ENCODE measurements at regions not wholly inside any gene's neighbourhood (a gene's known extent, or its start where the extent isn't known, plus 50 kb on each side); places are given as distances from the start of the nearest gene placed in this dataset.
A peak's percentile ranks its signal among the peaks of the same experiment; 100 is the strongest.

DNA sequence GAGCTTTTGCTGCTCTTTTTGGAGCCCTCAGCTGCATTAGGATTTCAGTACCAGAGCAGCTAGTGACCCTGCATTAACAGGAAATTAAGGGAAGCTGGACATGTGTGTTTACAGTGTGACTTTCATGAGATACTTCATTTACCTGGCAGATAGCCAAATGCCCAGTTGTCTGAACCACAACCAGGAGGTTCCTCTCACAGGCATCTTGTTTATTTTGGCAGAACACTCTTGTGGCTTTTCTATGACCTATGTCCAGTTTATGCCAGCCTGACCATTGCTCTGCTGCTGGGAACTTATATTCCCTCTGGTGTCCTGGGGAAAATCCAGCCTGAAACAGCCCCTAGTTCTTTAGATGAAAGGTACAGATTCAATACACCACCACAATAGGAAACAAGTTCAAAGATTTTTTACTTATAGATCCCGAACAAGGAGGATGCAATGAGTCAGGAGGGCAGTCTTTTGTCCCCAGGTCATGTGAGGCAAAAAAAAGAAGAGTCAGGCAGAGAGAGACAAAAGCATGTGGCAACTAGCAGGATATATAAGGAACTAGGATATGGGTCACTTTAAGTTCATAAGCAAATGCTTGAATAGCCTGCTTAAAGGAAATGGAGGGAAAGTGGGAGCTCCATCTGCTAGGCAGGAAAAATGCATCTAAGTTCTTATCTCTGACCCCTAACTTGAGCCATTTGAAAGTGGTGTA, 379.3 kb downstream of the INSC start:
- peak overlapping the region in 1 of 2 donors; percentile 1 for H3K27ac ChIP-seq
- intact Hi-C loops (cut with DNase I), result no loop called here
- H3K4me1 ChIP-seq (replicated peaks), result no peaks in the 10 kb centered on the region
- peak; percentile 64 for DNase-seq (ENCODE audit: low spot score)
- no peaks in the 10 kb centered on the region for H3K27me3 ChIP-seq (replicated peaks; ENCODE audit: insufficient read depth)
- WGBS, result 47% methylated on average over 1 of the region's 1 CpG
- peak; percentile 83 for TF ChIP-seq POLR2AphosphoS5 (IDR thresholded peaks at IDR 0.05)
- TF ChIP-seq, protein P1, sequence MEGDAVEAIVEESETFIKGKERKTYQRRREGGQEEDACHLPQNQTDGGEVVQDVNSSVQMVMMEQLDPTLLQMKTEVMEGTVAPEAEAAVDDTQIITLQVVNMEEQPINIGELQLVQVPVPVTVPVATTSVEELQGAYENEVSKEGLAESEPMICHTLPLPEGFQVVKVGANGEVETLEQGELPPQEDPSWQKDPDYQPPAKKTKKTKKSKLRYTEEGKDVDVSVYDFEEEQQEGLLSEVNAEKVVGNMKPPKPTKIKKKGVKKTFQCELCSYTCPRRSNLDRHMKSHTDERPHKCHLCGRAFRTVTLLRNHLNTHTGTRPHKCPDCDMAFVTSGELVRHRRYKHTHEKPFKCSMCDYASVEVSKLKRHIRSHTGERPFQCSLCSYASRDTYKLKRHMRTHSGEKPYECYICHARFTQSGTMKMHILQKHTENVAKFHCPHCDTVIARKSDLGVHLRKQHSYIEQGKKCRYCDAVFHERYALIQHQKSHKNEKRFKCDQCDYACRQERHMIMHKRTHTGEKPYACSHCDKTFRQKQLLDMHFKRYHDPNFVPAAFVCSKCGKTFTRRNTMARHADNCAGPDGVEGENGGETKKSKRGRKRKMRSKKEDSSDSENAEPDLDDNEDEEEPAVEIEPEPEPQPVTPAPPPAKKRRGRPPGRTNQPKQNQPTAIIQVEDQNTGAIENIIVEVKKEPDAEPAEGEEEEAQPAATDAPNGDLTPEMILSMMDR (IDR thresholded peaks at IDR 0.05), result no peak
- no peak for TF ChIP-seq POLR2A (IDR thresholded peaks at IDR 0.05)
- no peak overlapping the region for H3K4me3 ChIP-seq
- H3K9me3 ChIP-seq, result no peaks in the 10 kb centered on the region
- H3K36me3 ChIP-seq, result no peaks in the 10 kb centered on the region

DNA sequence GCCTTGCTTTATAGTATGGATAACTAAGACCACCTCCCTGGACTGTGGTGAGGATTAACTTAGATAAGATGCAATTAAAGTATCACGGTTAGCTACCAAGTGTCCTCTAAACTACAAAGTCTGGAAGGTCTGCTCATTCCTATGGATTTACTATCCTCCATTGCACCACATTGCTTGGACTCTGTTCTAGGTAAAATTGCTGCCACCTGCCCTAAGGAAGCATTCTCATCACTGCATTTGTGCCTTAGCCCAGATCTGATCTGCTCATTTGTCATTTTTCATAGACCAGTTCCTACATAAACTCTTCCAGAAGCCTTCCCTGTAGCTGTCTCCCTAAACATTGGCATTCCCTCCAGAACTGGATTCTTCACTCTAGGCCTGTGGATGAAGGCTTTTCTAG, 380.0 kb downstream of the INSC start:
- Histone ChIP-seq H3K27ac (peak overlapping the region in 1 of 2 donors; percentile 1), H3K9me3 (no peaks in the 10 kb centered on the region), H3K4me1 (replicated peaks) (no peaks in the 10 kb centered on the region), H3K36me3 (no peaks in the 10 kb centered on the region), H3K27me3 (replicated peaks; ENCODE audit: insufficient read depth) (no peaks in the 10 kb centered on the region), H3K4me3 (no peak overlapping the region)
- intact Hi-C loops (cut with DNase I), result no loop called here
- WGBS, result 66% methylated on average over 1 of the region's 1 CpG
- no peak for DNase-seq (ENCODE audit: low spot score)
- no peak for TF ChIP-seq POLR2A (IDR thresholded peaks at IDR 0.05)
- no peak for TF ChIP-seq POLR2AphosphoS5 (IDR thresholded peaks at IDR 0.05)
- TF ChIP-seq, protein P1 (IDR thresholded peaks at IDR 0.05), result no peak

DNA sequence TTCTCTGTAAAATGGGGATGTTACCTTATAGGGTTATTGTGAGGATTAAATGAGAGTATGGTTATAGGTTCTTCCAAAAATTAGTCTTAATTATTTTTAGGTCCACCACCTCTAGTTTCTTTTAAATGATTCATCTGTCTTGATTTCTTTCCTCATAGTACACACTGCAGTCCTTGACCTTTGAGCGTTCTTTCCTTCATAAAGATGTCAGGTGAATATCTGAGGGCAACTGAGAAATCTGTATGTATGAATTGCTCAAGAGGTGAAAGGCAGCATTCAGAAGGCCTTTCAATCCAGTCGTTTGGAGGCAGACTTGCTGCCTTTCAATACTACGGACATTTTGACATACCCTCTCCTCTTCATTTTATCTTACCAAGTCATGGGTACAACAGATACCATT, 380.7 kb downstream of the INSC start:
- intact Hi-C loops (cut with DNase I), result no loop called here
- no peaks in the 10 kb centered on the region for H3K9me3 ChIP-seq
- no peaks in the 10 kb centered on the region for H3K36me3 ChIP-seq
- no peaks in the 10 kb centered on the region for H3K4me1 ChIP-seq (replicated peaks)
- no peak for DNase-seq (ENCODE audit: low spot score)
- H3K27ac ChIP-seq, result no peak overlapping the region
- no peaks in the 10 kb centered on the region for H3K27me3 ChIP-seq (replicated peaks; ENCODE audit: insufficient read depth)
- 95% methylated on average over 3 of the region's 3 CpGs for WGBS
- no peak overlapping the region for H3K4me3 ChIP-seq
- TF ChIP-seq POLR2AphosphoS5 (IDR thresholded peaks at IDR 0.05) (no peak), POLR2A (IDR thresholded peaks at IDR 0.05) (no peak)
- TF ChIP-seq, protein P1 (IDR thresholded peaks at IDR 0.05), result no peak

DNA sequence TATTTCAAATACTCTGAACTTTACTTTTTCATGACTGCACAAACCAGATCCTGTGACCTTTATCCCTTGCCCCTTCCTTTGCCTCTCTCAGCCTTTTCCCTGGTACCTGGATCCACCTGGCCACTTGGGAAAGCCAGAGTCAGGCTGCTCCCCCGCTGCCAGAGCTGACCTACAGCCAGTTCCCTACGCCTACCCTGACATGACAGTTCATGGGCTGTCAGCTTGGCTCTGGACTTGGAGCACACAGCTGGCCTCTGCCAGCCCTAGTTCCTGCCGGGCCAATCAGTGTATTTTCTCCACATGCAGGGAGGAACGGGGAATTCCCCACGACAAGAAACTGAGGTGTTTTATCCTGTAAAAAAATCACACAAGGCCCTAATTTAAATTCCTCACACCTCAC, 382.6 kb downstream of the INSC start:
- TF ChIP-seq POLR2A (IDR thresholded peaks at IDR 0.05) (no peak), POLR2AphosphoS5 (IDR thresholded peaks at IDR 0.05) (no peak)
- TF ChIP-seq, protein P1 (IDR thresholded peaks at IDR 0.05), result no peak
- no peak overlapping the region for H3K4me3 ChIP-seq
- 53% methylated on average over 5 of the region's 5 CpGs for WGBS
- no peaks in the 10 kb centered on the region for H3K36me3 ChIP-seq
- intact Hi-C loops (cut with DNase I), result no loop called here
- H3K27ac ChIP-seq, result no peak overlapping the region
- DNase-seq (ENCODE audit: low spot score), result no peak
- H3K9me3 ChIP-seq, result no peaks in the 10 kb centered on the region
- no peaks in the 10 kb centered on the region for H3K4me1 ChIP-seq (replicated peaks)
- H3K27me3 ChIP-seq (replicated peaks; ENCODE audit: insufficient read depth), result no peaks in the 10 kb centered on the region

DNA sequence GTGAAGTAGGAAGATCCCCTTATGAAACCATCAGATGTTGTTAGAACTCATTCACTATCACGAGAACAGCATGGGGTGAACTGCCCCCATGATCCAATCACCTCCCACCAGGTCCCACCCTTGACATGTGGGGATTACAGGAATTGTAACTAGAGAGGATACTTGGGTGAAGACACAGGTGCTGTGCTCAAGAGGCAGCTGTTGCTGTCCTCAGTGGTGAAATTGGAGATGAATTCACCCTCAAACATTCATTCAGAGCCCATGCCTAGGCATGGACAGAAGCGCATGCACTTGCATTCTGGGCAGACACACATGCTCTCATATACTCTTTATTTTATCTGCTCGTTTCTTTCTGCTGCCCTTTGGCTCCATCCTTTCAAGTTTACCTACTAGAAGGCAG, 385.0 kb downstream of the INSC start:
- no peaks in the 10 kb centered on the region for H3K36me3 ChIP-seq
- no peak overlapping the region for H3K4me3 ChIP-seq
- intact Hi-C loops (cut with DNase I), result no loop called here
- H3K27ac ChIP-seq, result no peak overlapping the region
- WGBS, result 81% methylated on average over 3 of the region's 3 CpGs
- TF ChIP-seq, protein P1 (IDR thresholded peaks at IDR 0.05), result no peak
- TF ChIP-seq POLR2AphosphoS5 (IDR thresholded peaks at IDR 0.05), result no peak
- no peak for TF ChIP-seq POLR2A (IDR thresholded peaks at IDR 0.05)
- no peaks in the 10 kb centered on the region for H3K4me1 ChIP-seq (replicated peaks)
- DNase-seq (ENCODE audit: low spot score), result no peak
- H3K27me3 ChIP-seq (replicated peaks; ENCODE audit: insufficient read depth), result no peaks in the 10 kb centered on the region
- no peaks in the 10 kb centered on the region for H3K9me3 ChIP-seq
